Rectal smooth muscle tissue (tissue), 1 donor: ENCODE measurements at regions not wholly inside any gene's neighbourhood (a gene's known extent, or its start where the extent isn't known, plus 50 kb on each side); places are given as distances from the start of the nearest gene placed in this dataset.
"Not testable (repeated sequence)": the region's sequence is repeated elsewhere in the genome, so short reads cannot be mapped to it uniquely, and the experiment has no call there.

ENCODE experiments used
- H3K27ac ChIP-seq: one replicate; pipeline ENCODE4 v1.7.0; 2013; ENCODE audit warnings: low read depth, low read length, inconsistent platforms
- H3K27me3 ChIP-seq: one replicate; pipeline ENCODE4 v1.7.0; 2013; ENCODE audit warnings: low read length; ENCODE audit not compliant: control insufficient read depth, insufficient read depth
- H3K36me3 ChIP-seq: one replicate; pipeline ENCODE4 v1.7.0; 2013; ENCODE audit warnings: low read length; ENCODE audit not compliant: control insufficient read depth, insufficient read depth
- H3K4me1 ChIP-seq: one replicate; pipeline ENCODE4 v1.7.0; 2013; ENCODE audit warnings: low read length; ENCODE audit not compliant: control insufficient read depth, insufficient read depth
- H3K4me3 ChIP-seq: one replicate; pipeline ENCODE4 v1.7.0; 2013; ENCODE audit warnings: low read length
- H3K9ac ChIP-seq: one replicate; pipeline ENCODE4 v1.7.0; 2013; ENCODE audit warnings: low read length

DNA sequence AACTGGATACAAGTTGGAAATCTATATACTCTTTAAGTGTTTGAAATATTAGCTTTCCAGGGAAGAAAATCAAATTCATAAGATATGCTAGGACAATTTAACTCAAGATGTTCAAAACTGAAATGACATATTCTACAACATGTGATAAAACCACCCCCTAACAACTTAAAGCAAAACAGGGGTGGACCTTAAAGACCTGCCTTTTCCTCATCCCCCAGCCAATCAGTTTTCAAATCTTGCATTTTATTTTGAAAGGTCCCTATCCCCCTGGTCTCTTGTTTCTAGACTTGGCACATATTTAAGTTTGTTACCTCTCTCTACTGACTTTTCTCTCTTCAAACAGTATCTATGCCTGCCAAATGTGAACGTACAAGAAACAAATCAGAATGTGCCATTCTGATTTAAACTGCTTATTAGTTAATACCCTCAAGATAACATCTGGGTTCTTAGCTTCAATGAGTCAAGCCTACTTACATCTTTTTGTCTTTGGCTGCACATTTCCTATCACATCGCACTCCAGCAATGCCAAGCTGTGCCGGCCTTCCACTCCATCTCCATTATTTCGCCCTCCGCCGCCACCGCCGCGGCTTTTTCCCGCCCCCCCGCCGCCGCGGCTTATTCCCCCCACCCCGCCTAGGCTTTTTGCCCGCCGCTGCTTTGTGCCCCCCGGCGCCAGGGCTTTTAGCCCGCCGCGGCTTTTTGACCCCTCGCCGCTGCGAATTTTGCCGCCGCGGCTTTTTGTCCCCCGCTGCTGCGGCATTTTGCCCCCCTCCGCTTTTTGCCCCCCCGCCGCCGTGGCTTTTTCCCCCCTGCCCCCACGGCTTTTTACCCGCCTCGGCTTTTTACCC, 475.0 kb downstream of the FAM72C start:
- not testable (repeated sequence) for H3K4me1 ChIP-seq, H3K27ac ChIP-seq, H3K27me3 ChIP-seq, H3K9ac ChIP-seq, H3K36me3 ChIP-seq, H3K4me3 ChIP-seq
